Ishikawa (cell line): ENCODE measurements at regions not wholly inside any gene's neighbourhood (a gene's known extent, or its start where the extent isn't known, plus 50 kb on each side); places are given as distances from the start of the nearest gene placed in this dataset.

ENCODE experiments used
- EP300 ChIP-seq: IDR thresholded peaks from 2 replicates; pipeline ENCODE4 v1.6.1; 2012; ENCODE audit warnings: borderline replicate concordance
- NFIC ChIP-seq: IDR thresholded peaks from 2 replicates; pipeline ENCODE4 v1.6.1; 2012
- RAD21 ChIP-seq: IDR thresholded peaks from 2 replicates; pipeline ENCODE4 v1.6.1; 2012; ENCODE audit warnings: low read depth
- TAF1 ChIP-seq: IDR thresholded peaks from 2 replicates; pipeline ENCODE4 v1.6.1; 2012; ENCODE audit warnings: low read depth, mild to moderate bottlenecking
- YY1 ChIP-seq: IDR thresholded peaks from 2 replicates; pipeline ENCODE4 v1.6.1; 2012; ENCODE audit warnings: low read depth
- ZBTB7A ChIP-seq: IDR thresholded peaks from 2 replicates; pipeline ENCODE4 v1.6.1; 2012; ENCODE audit warnings: low read depth
- TF ChIP-seq, protein P1 (sequence below): IDR thresholded peaks from 2 replicates; pipeline ENCODE4 v1.6.1; 2012
- TF ChIP-seq, protein P2 (sequence below): IDR thresholded peaks from 2 replicates; pipeline ENCODE4 v1.6.1; 2012; ENCODE audit warnings: low read depth, mild to moderate bottlenecking
- TF ChIP-seq, protein P3 (sequence below): IDR thresholded peaks from 2 replicates; pipeline ENCODE4 v1.6.1; 2012

DNA sequence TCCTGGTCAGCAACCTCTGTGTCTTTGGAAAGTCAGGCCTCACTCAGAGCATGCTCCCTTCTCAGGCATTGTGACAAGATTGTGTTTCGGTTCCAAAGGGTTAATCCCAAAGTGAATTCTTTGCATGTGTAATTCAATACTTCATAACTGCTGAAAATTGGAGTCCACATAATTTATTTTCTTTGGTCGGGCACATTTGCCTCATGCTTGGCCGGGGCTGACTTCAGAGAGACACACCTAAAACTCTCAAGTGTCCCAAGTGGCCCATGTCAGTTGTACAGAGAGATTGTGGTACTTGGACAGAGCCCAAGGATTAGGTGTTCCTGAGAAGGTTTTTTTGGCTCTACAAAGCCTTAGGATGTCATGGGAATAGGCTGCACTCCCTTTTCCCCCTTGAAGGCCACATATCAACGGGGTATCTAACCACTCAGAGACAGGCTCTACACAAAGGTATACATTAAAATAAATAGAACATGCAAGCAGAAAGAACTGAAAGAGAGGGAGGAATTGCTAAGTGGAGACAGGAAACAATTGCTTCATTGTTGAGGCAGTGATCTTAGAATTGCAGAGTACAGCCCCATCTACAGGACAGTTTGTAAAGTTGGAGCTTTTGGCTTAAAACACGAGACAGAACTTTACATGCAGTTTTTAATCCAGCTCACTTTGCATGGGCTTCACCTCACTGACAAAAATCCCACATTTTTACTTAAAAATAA is 1232.3 kb upstream of the ZEB2 start:
- no peak; the same call in 1 of the 2 replicates for TF ChIP-seq NFIC
- TF ChIP-seq, protein P1, sequence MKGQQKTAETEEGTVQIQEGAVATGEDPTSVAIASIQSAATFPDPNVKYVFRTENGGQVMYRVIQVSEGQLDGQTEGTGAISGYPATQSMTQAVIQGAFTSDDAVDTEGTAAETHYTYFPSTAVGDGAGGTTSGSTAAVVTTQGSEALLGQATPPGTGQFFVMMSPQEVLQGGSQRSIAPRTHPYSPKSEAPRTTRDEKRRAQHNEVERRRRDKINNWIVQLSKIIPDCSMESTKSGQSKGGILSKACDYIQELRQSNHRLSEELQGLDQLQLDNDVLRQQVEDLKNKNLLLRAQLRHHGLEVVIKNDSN, result no peak
- TF ChIP-seq EP300, result no peak
- no peak for TF ChIP-seq ZBTB7A
- TF ChIP-seq, protein P2, sequence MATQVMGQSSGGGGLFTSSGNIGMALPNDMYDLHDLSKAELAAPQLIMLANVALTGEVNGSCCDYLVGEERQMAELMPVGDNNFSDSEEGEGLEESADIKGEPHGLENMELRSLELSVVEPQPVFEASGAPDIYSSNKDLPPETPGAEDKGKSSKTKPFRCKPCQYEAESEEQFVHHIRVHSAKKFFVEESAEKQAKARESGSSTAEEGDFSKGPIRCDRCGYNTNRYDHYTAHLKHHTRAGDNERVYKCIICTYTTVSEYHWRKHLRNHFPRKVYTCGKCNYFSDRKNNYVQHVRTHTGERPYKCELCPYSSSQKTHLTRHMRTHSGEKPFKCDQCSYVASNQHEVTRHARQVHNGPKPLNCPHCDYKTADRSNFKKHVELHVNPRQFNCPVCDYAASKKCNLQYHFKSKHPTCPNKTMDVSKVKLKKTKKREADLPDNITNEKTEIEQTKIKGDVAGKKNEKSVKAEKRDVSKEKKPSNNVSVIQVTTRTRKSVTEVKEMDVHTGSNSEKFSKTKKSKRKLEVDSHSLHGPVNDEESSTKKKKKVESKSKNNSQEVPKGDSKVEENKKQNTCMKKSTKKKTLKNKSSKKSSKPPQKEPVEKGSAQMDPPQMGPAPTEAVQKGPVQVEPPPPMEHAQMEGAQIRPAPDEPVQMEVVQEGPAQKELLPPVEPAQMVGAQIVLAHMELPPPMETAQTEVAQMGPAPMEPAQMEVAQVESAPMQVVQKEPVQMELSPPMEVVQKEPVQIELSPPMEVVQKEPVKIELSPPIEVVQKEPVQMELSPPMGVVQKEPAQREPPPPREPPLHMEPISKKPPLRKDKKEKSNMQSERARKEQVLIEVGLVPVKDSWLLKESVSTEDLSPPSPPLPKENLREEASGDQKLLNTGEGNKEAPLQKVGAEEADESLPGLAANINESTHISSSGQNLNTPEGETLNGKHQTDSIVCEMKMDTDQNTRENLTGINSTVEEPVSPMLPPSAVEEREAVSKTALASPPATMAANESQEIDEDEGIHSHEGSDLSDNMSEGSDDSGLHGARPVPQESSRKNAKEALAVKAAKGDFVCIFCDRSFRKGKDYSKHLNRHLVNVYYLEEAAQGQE, result no peak
- TF ChIP-seq, protein P3, sequence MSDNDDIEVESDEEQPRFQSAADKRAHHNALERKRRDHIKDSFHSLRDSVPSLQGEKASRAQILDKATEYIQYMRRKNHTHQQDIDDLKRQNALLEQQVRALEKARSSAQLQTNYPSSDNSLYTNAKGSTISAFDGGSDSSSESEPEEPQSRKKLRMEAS, result no peak
- peak; percentile 63 for TF ChIP-seq RAD21
- no peak for TF ChIP-seq TAF1
- no peak for TF ChIP-seq YY1
